ENCODE measurements at regions not wholly inside any gene's neighbourhood (a gene's known extent, or its start where the extent isn't known, plus 50 kb on each side); places are given as distances from the start of the nearest gene placed in this dataset.

DNA sequence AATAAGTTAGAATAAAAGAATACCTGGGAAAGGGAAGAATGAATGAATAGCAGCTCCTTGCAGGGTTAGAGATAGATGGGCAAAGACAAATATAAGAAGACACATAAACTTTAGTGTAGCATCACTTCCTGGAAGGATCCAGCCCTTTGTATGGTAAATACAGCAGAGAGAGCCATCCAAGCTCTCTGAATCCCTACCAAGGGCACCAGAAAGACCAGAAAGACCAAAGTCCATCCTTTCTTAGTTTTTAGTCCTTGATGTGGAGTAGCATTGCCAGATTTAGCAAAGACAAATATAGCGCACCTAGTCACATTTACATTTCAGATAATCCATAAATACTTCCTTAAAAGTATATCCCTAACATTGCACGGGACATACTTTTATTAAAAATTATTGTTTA, 56.1 kb upstream of the C9orf72 start:
- Histone ChIP-seq H3K27me3 (ENCODE audit: control insufficient read depth in 2 of 2, insufficient read depth in 2 of 2, low read length in 2 of 2) (no peaks in the 10 kb centered on the region), H3K79me2 (ENCODE audit: control insufficient read depth, insufficient read depth, low read length) (no peaks in the 10 kb centered on the region), H3K36me3 (ENCODE audit: control insufficient read depth, insufficient read depth, low read length) (no peaks in the 10 kb centered on the region), H3K9me1 (ENCODE audit: control insufficient read depth, insufficient read depth, low read length) (no peaks in the 10 kb centered on the region), H4K20me1 (replicated peaks; ENCODE audit: control insufficient read depth, insufficient read depth, low read length) (no peaks in the 10 kb centered on the region), H3K4me3 (no peak overlapping the region), H3K4me2 (ENCODE audit: insufficient read depth, low read length) (no peak overlapping the region), H2AFZ (ENCODE audit: low read depth, low read length) (no peak overlapping the region), H3K9ac (ENCODE audit: insufficient read depth in 1 of 2, low read depth in 2 of 2, low read length in 2 of 2) (no peak overlapping the region), H3K4me1 (replicated peaks in 1 of 2; ENCODE audit: control insufficient read depth in 2 of 2, insufficient read depth in 2 of 2, low read length in 2 of 2) (no peaks in the 10 kb centered on the region), H3K27ac (ENCODE audit: extremely low read depth, low read depth, low read length) (no peak overlapping the region), H3K9me3 (replicated peaks; ENCODE audit: control insufficient read depth, insufficient read depth, low read depth, low read length) (no peaks in the 10 kb centered on the region)
- WGBS (ENCODE audit: insufficient coverage, low coverage, missing lambda C conversion rate), result 0% methylated on average over 1 of the region's 2 CpGs
- DNase-seq (ENCODE audit: extremely low read depth in 1 of 4, low spot score in 3 of 4) (no peak), FAIRE-seq (no peak), ATAC-seq (no peak)
- TF ChIP-seq, protein P1, sequence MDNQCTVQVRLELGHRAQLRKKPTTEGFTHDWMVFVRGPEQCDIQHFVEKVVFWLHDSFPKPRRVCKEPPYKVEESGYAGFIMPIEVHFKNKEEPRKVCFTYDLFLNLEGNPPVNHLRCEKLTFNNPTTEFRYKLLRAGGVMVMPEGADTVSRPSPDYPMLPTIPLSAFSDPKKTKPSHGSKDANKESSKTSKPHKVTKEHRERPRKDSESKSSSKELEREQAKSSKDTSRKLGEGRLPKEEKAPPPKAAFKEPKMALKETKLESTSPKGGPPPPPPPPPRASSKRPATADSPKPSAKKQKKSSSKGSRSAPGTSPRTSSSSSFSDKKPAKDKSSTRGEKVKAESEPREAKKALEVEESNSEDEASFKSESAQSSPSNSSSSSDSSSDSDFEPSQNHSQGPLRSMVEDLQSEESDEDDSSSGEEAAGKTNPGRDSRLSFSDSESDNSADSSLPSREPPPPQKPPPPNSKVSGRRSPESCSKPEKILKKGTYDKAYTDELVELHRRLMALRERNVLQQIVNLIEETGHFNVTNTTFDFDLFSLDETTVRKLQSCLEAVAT (IDR thresholded peaks at IDR 0.05), result no peak
- TF ChIP-seq TBL1XR1 (IDR thresholded peaks at IDR 0.05; ENCODE audit: low read length in 2 of 2), result no peak
- TF ChIP-seq, protein P2, sequence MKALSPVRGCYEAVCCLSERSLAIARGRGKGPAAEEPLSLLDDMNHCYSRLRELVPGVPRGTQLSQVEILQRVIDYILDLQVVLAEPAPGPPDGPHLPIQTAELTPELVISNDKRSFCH (CRISPR knock-in tag; IDR thresholded peaks at IDR 0.05), result no peak
- TF ChIP-seq, protein P2 (tag; IDR thresholded peaks at IDR 0.05), result no peak
- no peak for TF ChIP-seq HCFC1 (IDR thresholded peaks at IDR 0.05; ENCODE audit: low read depth, low read length)
- TF ChIP-seq ZC3H8 (IDR thresholded peaks at IDR 0.05), result no peak
- TF ChIP-seq BHLHE40 (IDR thresholded peaks at IDR 0.05; ENCODE audit: low read length), result no peak
- TF ChIP-seq ZNF589 (CRISPR knock-in tag; IDR thresholded peaks at IDR 0.05; ENCODE audit: low read depth), result no peak
- no peak for TF ChIP-seq SMAD3 (CRISPR knock-in tag; conservative IDR thresholded peaks at IDR 0.05)
- TF ChIP-seq ILK (tag; IDR thresholded peaks at IDR 0.05; ENCODE audit: borderline replicate concordance, low read depth), result no peak
- intact Hi-C loops (cut with micrococcal nuclease) (no loop called here), in situ Hi-C loops (cut with MboI) (no loop called here)
- CTCF ChIA-PET (ENCODE audit: low intra/inter-chr PET ratio), result no interaction called here
- POLR2A ChIA-PET, result no interaction called here
- BruUV-seq (replicated peaks), result no TSS peak

Measured in K562 (cell line).